ENCODE measurements at regions not wholly inside any gene's neighbourhood (a gene's known extent, or its start where the extent isn't known, plus 50 kb on each side); places are given as distances from the start of the nearest gene placed in this dataset.

GRCh38 chr11:59283825-59284772, 71.4 kb upstream of the MPEG1 start:
- TF ChIP-seq CSDC2 (CRISPR knock-in tag; IDR thresholded peaks at IDR 0.05) (no peak), TOX (CRISPR knock-in tag; IDR thresholded peaks at IDR 0.05; ENCODE audit: borderline replicate concordance) (no peak), ZFP3 (CRISPR knock-in tag; IDR thresholded peaks at IDR 0.05) (no peak), ARNTL (CRISPR knock-in tag; IDR thresholded peaks at IDR 0.05; ENCODE audit: borderline replicate concordance, low read depth) (no peak), ZFP30 (CRISPR knock-in tag; IDR thresholded peaks at IDR 0.05) (no peak), ZNF70 (CRISPR knock-in tag; IDR thresholded peaks at IDR 0.05) (no peak), CSRNP3 (CRISPR knock-in tag; IDR thresholded peaks at IDR 0.05) (no peak), ZNF565 (CRISPR knock-in tag; conservative IDR thresholded peaks at IDR 0.05; ENCODE audit: low read depth) (no peak)
